Calu3 (cell line): ENCODE measurements at regions not wholly inside any gene's neighbourhood (a gene's known extent, or its start where the extent isn't known, plus 50 kb on each side); places are given as distances from the start of the nearest gene placed in this dataset.

Experiments
- BruUV-seq: library from RNA; stranded (reverse); fragments of 400-500 nt; replicated peaks from 2 replicates; lab custom pipeline; 2021; lab: Mats Ljungman, UMichigan
- CTCF ChIA-PET: fragments of 300-600 bp; sonication (Branson Sonifier 250); formaldehyde crosslinking; loops from one replicate; lab custom pipeline; 2022; ENCODE audit warnings: antibody characterized with exemption; lab: Charles Lee
- DNase-seq: peaks from one replicate; pipeline ENCODE4 v3.0.0; 2022
- H3K27ac Mint-ChIP-seq: one replicate; pipeline ENCODE4 v1.8.0; 2022; ENCODE audit warnings: mixed read lengths; ENCODE audit not compliant: unreplicated experiment
- H3K27me3 Mint-ChIP-seq: one replicate; pipeline ENCODE4 v1.8.0; 2022; ENCODE audit warnings: mixed read lengths; ENCODE audit not compliant: unreplicated experiment
- H3K36me3 Mint-ChIP-seq: one replicate; pipeline ENCODE4 v1.8.0; 2022; ENCODE audit warnings: mild to moderate bottlenecking, moderate library complexity, mixed read lengths; ENCODE audit not compliant: insufficient read depth, unreplicated experiment
- H3K4me1 Mint-ChIP-seq: one replicate; pipeline ENCODE4 v1.8.0; 2022; ENCODE audit warnings: mild to moderate bottlenecking, low read depth, mixed read lengths; ENCODE audit not compliant: unreplicated experiment
- H3K4me3 Mint-ChIP-seq: one replicate; pipeline ENCODE4 v1.8.0; 2022; ENCODE audit warnings: mild to moderate bottlenecking, low read depth, moderate library complexity, mixed read lengths; ENCODE audit not compliant: unreplicated experiment
- H3K9me3 Mint-ChIP-seq: one replicate; pipeline ENCODE4 v1.8.0; 2022; ENCODE audit warnings: low read depth, mixed read lengths; ENCODE audit not compliant: unreplicated experiment
- CTCF ChIP-seq: fragments of 200-600 bp; IDR thresholded peaks from one replicate; pipeline ENCODE4 v1.8.0; 2022; ENCODE audit warnings: antibody characterized with exemption; ENCODE audit not compliant: unreplicated experiment
- intact Hi-C: fragments of 100-400 bp; cut with micrococcal nuclease; formaldehyde crosslinking; loops from one replicate; pipeline ENCODE4 v1.10.0; 2022; ENCODE audit not compliant: unreplicated experiment

- Mint-ChIP-seq H3K27me3 (no peaks in the 10 kb centered on the region), H3K4me3 (no peak overlapping the region), H3K9me3 (peaks cover 8% of the 10 kb centered on the region), H3K36me3 (no peaks in the 10 kb centered on the region), H3K27ac (no peak overlapping the region), H3K4me1 (no peaks in the 10 kb centered on the region)
- BruUV-seq, result no TSS peak
- CTCF ChIA-PET, result no interaction called here
- DNase-seq, result no peak
- no peak for TF ChIP-seq CTCF
- intact Hi-C loops, result no loop called here
Measured at GRCh38 chr2:209074711-209075110, 349.1 kb upstream of the MAP2 start.

- TF ChIP-seq CTCF, result no peak
- no peaks in the 10 kb centered on the region for H3K27me3 Mint-ChIP-seq
- no peak overlapping the region for H3K4me3 Mint-ChIP-seq
- peaks cover 8% of the 10 kb centered on the region for H3K9me3 Mint-ChIP-seq
- BruUV-seq, result no TSS peak
- no peak for DNase-seq
- intact Hi-C loops, result no loop called here
- H3K36me3 Mint-ChIP-seq, result no peaks in the 10 kb centered on the region
- H3K27ac Mint-ChIP-seq, result no peak overlapping the region
- CTCF ChIA-PET, result no interaction called here
- no peaks in the 10 kb centered on the region for H3K4me1 Mint-ChIP-seq
Measured at GRCh38 chr2:209076151-209076550, 347.7 kb upstream of the MAP2 start.

- no peak overlapping the region for H3K4me3 Mint-ChIP-seq
- no peak for TF ChIP-seq CTCF
- DNase-seq, result no peak
- H3K4me1 Mint-ChIP-seq, result peaks cover 12% of the 10 kb centered on the region
- intact Hi-C loops, result no loop called here
- CTCF ChIA-PET, result no interaction called here
- no peaks in the 10 kb centered on the region for H3K27me3 Mint-ChIP-seq
- no TSS peak for BruUV-seq
- H3K36me3 Mint-ChIP-seq, result no peaks in the 10 kb centered on the region
- H3K9me3 Mint-ChIP-seq, result peaks cover 2% of the 10 kb centered on the region
- H3K27ac Mint-ChIP-seq, result no peak overlapping the region
Measured at GRCh38 chr2:209086761-209087160, 337.1 kb upstream of the MAP2 start.

GRCh38 chr2:209091056-209091455 lies 332.8 kb upstream of the MAP2 start:
- H3K4me1 Mint-ChIP-seq, result peaks cover 28% of the 10 kb centered on the region
- H3K9me3 Mint-ChIP-seq, result peaks cover 3% of the 10 kb centered on the region
- no TSS peak for BruUV-seq
- no peak for TF ChIP-seq CTCF
- DNase-seq, result no peak
- H3K36me3 Mint-ChIP-seq, result no peaks in the 10 kb centered on the region
- peak overlapping the region; percentile 68 for H3K27ac Mint-ChIP-seq
- intact Hi-C loops, result no loop called here
- H3K4me3 Mint-ChIP-seq, result peak overlapping the region; percentile 39
- no peaks in the 10 kb centered on the region for H3K27me3 Mint-ChIP-seq
- CTCF ChIA-PET, result no interaction called here

- no TSS peak for BruUV-seq
- H3K9me3 Mint-ChIP-seq, result peaks cover 3% of the 10 kb centered on the region
- H3K27ac Mint-ChIP-seq, result no peak overlapping the region
- H3K4me3 Mint-ChIP-seq, result no peak overlapping the region
- intact Hi-C loops, result no loop called here
- DNase-seq, result no peak
- H3K36me3 Mint-ChIP-seq, result no peaks in the 10 kb centered on the region
- H3K4me1 Mint-ChIP-seq, result peaks cover 29% of the 10 kb centered on the region
- CTCF ChIA-PET, result interaction anchor here (0.8 kb wide), 1 partner anchor 29 kb away, joined by 3 read pairs; no protein-coding TSS in a partner anchor
- H3K27me3 Mint-ChIP-seq, result no peaks in the 10 kb centered on the region
- no peak for TF ChIP-seq CTCF
Measured at GRCh38 chr2:209094221-209094620, 329.6 kb upstream of the MAP2 start.
